Testis (tissue), 2 donors: ENCODE measurements at regions not wholly inside any gene's neighbourhood (a gene's known extent, or its start where the extent isn't known, plus 50 kb on each side); places are given as distances from the start of the nearest gene placed in this dataset.

Experiments used
- POLR2A ChIP-seq: fragments of 450-650 bp; IDR thresholded peaks from one replicate; pipeline ENCODE4 v1.6.1; 2017; ENCODE audit warnings: antibody characterized with exemption, mild to moderate bottlenecking, moderate library complexity
- TF ChIP-seq, protein P1 (sequence below), 3 experiments: fragments of 450-650 bp in 2 of 3; fragments of 200-600 bp in 1 of 3; sonication (generic) in 1 of 3; IDR thresholded peaks; one replicate each; pipeline ENCODE4 v1.5.1; 2016 to 2019; ENCODE audit warnings: antibody characterized with exemption in 3 of 3, mild to moderate bottlenecking in 2 of 3, moderate library complexity in 1 of 3

DNA sequence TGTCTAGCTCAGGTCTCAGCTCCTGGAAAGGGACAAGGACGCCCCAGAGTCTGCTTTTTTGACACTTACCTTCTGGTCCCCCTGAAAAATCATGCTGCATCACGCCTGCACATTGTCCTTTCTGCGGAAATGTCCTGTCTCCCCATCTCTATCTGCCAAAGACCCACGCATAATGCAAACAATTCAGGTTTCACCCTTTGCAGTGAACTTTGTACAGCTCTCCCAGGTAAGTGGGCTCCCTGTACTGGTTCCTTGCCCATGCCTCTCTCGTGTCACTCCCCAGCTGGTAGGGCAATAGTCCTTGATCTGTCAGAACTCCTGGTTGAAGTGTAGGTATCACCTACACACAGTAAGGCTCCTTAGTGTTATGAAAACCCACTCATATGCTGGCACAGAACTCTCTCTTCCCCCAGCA, 102.9 kb upstream of the IRF2BP2 start:
- TF ChIP-seq, protein P1, sequence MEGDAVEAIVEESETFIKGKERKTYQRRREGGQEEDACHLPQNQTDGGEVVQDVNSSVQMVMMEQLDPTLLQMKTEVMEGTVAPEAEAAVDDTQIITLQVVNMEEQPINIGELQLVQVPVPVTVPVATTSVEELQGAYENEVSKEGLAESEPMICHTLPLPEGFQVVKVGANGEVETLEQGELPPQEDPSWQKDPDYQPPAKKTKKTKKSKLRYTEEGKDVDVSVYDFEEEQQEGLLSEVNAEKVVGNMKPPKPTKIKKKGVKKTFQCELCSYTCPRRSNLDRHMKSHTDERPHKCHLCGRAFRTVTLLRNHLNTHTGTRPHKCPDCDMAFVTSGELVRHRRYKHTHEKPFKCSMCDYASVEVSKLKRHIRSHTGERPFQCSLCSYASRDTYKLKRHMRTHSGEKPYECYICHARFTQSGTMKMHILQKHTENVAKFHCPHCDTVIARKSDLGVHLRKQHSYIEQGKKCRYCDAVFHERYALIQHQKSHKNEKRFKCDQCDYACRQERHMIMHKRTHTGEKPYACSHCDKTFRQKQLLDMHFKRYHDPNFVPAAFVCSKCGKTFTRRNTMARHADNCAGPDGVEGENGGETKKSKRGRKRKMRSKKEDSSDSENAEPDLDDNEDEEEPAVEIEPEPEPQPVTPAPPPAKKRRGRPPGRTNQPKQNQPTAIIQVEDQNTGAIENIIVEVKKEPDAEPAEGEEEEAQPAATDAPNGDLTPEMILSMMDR (IDR thresholded peaks at IDR 0.05), result no peak
- TF ChIP-seq POLR2A, result no peak
